HG03095 (cell line): ENCODE measurements at regions not wholly inside any gene's neighbourhood (a gene's known extent, or its start where the extent isn't known, plus 50 kb on each side); places are given as distances from the start of the nearest gene placed in this dataset.

Experiments used
- ATAC-seq: cut with Tn5 transposase; IDR thresholded peaks from one replicate; pipeline ENCODE4 v1.9.1; 2021; ENCODE audit warnings: moderate library complexity; ENCODE audit not compliant: unreplicated experiment

DNA sequence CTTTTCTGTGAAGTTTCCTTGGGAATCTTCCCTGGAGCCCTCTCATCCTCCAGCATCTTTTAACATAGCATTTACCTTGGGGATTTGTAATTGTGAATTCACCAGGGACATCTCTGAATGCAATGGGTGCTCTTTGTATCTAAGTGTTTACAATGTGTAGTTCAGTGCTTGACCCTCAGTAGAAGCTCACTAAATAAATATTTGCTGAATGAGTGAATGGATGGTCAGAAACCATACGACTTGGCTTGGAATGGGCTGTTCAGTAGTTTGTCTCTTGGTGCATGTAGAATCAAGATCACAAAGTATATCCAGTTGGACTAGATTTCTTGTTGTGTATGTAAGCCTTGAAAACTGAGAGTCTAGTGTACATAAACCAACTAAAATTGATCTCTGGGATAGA, 81.8 kb upstream of the MEF2C start:
- ATAC-seq = no peak

DNA sequence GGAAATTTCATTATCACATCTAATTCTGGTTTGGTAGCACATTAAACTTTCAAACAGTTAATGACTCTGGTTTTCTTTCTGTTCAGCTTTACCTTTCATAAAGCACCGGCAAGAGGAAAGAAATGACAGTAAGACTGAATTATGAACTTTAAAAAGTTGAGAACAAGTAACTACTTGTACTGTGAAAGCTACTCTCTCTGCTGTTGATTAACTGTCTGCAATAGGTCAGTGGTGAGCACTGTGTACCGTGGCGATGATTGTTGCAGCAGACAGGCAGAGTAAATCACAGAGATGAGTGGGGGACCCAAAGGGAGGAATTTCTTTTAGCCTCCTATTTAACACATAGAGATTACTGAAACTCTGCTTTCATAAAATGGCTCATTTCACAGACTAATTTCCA, 74.0 kb upstream of the MEF2C start:
- ATAC-seq = no peak

DNA sequence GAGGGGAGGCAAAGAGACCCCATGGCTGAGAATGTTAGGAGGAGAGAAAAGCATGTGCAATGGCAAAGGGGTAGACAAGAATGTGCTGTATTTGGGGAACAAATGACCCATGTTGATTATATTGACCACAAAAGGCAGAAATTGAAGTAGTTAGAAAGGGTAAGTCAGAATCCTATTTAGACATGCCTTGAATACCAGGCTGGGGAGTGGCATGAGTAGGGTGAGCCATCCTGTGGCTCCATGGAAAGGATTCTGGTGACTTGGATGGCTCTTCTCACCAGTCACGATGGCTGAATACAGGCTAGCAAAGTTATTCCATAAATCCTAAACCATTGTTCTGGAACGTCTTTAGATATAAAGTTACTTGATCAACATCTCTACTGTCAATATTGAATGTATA, 73.4 kb upstream of the MEF2C start:
- no peak for ATAC-seq

DNA sequence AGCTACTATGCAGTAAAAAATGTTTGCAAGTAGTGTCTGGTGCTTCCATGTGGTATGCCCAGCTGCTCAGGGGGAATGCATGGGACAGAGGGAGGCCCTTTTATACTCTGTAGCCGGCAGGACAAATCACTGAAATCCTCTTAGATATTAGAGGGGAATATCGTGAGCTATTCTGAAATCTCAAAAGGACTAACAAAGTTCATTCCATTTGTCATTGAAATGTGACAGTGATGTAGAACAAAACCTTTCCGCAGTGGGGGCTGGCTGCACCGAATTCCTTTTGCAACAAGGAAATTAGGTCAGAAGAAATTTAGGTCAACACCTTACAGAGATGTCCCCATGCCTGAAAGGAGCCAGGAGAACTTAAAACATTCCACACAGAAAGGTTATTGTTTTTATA, 72.4 kb upstream of the MEF2C start:
- no peak for ATAC-seq

DNA sequence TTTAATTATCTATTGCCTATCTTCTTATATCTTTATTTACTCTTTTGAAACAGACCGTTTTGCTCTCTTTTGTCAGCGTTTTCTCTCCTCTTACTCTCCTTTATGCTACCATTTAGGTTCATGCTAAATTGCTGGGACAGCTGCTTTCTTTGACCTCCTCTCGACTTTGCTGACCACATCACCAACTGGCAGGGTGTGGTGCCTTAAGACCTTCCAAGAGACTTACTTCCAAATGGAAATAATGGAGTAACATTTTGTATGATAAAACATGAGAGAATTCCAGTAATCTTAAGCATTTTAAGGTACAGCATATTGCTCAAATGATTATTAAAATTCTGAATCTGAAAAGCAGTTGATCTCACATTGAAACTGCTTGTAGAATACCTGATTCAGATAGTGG, 71.5 kb upstream of the MEF2C start:
- ATAC-seq = no peak

DNA sequence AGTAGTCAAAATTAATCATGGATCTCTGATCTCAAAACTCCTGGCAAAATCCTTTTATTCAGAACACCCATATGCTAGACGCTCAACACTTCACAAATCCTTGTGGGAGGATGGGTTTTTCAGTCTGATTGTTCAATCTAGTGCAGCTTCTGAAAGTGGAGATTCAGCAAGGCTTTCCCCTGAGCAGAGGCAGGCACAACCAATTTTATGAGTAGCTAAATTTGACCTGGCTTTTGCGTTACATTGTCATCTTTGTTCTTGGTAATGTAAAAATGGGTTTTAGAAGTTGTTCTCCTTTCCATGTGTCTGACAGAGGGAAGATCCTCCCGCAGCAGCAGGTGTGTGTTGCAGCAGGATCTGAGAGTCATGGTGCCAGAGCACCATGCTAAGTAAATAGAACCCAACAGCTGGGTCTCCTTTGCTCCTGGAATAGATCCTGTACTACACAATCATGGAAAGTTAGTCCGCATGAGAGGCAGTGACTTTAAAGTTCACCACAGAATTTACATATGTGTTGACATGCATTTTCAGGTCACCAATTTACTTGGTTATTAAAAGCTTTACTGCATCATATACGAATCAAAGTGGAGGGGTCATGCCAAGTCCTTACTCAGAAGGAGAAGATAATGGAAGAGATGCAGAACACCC, 70.1 kb upstream of the MEF2C start:
- ATAC-seq = no peak

DNA sequence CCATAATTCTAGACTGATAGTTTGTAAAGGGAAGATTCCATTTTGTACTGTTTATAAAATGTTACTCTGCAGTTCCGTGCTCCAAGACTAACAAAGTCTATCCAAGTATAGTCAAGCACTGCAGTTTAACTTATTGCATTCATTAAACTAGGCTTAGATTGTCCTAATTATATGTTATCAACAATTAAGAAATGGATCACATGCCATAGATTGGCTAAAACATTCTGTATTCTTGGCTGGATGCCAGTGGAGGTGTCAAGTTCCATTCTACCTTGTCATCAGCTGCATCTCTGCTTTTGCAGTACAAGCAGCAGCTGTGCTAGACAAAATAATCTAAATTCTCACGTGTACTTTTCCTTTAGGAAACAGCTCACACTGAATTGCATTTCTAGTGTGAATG, 69.4 kb upstream of the MEF2C start:
- no peak for ATAC-seq

DNA sequence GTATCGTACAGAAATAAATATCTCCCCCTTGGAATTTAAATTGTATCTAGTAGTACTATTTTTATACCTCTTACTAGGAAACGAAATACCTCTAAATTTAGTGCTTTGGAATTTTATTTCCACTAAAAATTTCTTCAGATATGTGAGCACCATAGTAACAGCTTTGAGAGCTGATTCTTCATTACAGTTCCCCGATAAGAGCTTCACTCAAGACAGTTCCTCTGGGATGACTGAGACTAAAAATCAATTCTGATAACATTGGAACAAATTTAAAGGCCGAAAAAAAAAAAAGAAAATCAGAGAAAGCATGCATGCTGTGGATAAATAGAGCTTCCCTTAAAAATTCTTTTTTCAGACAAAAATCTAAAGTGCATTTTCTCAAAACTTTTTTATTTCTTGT, 68.5 kb upstream of the MEF2C start:
- ATAC-seq = no peak

DNA sequence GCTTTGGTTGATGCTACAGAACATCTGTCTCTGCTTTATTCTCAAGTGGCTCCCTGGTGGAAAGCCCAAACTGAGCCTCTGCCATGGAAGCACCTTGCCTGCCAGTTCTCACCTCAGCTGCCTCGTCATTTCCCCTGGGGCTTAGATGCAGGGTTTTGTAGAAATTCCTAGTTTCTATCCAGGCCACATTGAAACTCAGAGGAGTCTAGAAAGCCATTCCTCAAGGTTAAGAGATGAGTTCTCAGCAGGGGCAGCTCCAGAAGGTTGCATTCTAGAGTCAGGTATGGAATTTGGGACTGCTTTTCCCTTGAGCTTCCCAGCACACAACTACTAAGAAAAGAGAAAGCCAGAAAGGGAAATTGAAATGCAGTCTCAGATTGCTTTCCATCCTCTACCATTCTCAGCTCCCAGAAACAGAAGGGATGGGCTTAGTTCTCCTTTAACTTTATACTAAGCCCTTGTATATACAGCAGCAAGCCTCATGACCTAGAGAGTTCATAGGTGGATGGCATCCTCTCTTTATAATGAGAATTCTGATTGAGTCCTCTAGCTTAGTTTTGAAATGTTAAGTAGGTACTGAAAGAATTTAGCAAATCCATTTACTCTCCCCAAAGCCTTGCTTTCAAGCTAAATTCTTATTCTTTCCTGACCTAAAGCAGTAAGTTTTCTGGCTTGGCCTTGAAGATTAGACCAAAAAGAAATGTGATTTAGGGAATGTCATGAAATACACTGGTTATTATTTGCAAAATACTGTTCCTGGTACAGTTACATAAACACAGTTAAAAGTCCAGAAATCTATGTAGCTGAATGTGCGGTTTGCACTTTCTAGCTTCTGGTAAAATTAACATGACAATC, 66.0 kb upstream of the MEF2C start:
- ATAC-seq = no peak

DNA sequence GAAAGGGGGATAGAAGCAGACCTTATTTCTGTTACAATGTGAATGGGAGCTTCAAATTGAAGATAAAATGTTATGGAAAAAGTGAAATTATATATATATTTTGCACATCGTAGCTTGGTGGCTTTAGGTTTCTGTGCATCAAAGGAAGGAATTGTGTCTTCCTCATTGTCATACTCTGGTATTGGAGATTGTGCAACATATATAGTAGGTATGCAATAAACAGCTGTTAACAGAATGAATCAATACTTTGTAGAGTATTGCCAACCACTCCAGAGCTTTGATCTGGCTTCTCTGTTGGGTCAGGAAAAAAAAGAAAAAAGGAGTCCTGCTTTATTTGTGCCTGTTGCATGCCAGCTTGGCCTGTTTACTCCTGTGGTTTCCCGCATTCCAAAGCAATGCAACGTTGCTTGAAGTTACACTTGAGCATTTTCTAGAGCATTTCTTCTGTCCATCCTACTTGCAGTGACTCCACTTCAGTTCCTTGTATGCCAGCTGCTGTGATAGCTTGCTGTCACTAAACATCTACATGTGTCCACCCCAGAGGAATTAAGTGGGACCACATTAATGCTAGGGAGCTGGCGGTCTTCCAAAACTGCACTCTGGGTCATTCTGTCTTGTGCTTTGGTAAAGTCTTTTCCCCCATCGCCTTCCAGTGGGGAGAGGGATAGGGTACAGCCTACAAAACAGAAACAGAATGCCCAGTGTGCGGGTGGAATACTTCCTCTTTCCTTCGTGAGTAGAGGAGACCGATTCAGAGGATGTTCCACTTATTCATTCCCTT, 62.0 kb upstream of the MEF2C start:
- ATAC-seq = no peak

DNA sequence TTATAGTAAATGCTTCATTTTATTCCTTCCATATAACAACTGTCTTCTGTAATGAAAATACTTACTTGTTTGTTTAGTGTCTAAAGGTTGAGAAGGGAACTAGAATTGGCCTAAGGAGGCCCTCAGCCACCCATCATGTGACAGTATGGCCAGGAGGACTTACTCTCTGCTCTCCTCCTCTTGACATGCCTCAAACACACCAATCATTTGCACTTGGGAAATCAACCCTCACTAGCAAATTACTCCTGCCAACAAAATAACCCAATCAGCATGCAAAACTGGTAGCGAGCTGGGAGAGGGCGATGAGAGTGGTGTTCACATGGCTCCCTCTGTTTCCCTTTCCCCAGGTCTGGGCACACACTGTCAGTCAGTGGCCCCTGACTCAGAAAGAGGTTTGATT, 58.6 kb upstream of the MEF2C start:
- ATAC-seq = no peak

DNA sequence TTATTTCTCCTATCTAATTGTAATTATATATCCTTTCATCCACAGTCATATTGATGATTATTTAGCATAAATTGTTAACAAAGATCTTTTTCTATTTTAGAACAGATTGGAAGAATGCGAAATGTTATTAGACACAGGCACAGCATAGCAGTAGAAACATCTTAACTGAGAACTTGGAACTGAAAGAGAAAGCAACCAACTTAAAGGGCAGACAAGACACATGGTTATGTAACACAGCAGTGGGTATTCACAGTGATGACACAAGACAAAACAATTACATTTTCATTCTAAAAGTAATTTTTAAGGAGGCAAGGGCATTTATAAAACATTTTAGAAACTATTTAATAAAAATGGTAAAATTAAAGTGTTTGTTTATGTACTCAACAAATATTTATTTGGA, 57.7 kb upstream of the MEF2C start:
- no peak for ATAC-seq

DNA sequence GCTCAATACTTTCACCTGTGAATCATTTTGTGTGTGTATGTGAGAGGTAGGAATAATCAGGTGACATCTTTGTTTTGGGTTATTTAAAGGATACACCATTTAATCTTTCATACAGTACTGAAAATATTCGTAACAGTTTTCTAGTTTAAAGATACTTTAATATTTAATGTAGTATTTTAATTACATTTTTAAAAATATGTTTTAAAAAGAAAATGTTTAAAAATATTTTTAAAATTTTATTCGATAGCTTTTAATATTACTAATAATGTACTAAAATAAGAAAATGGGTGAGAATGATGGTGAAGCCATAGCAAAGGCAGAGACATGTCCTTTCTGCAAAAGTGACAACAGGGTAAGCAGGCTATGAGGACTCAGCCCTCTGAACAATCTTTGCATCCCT, 56.3 kb upstream of the MEF2C start:
- ATAC-seq = no peak

DNA sequence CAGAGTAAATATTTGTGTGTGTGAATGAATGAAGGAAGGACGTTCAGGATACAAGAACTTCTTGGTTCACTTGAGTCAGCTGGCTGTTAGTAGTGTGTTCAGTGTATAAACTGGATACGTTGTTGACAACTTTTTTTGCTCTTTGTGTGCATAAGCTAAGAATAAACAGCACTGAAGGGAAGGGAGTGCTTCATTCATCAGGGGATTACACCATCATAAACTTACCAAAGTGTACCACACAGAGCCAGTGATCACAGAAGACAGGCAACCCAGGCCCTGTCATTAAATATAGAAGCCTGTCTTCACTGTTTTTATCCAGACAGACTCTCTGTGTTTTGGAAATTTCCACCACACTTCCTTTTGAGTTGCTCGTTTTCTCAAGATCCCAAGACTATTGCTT, 55.5 kb upstream of the MEF2C start:
- no peak for ATAC-seq

DNA sequence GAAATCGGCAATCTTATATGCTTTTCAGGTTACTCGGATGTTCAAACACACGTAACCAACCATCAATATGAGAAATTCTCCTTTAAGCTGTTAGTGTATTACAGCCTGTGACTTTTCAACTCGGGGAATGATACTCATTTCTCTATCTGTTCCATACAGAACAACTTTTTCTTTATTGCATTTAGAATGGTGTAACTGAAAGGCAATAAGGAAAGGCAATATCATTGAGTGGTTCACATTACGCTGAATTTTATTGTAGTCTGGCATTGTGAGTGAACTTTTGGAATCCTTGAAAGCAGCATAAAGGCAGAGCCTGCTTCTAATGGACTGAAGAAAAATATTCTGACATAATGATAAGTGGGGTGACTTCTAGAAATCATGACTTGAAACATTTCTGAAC, 54.4 kb upstream of the MEF2C start:
- ATAC-seq = no peak

DNA sequence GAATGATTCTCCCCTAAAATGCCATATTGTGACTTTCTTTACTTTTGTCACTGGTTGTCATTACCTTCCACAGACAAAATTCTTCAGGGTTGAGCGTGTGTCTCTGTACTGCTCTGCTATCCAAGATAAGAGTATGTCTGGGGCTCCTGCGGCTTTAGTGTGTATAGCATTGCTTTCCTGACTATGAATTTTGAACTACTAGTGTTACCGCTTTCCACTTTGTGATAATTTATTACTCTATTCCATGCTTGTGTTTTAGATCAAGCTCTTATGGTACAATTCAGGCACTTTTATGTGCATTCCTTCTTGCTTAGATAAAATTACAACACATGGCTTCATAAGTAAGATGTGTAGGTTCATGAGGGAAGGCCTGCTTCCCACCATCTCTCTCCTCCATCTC, 51.5 kb upstream of the MEF2C start:
- ATAC-seq = no peak
